Suprapubic skin (tissue), 4 donors: ENCODE measurements at regions not wholly inside any gene's neighbourhood (a gene's known extent, or its start where the extent isn't known, plus 50 kb on each side); places are given as distances from the start of the nearest gene placed in this dataset.

Source experiments
- EP300 ChIP-seq: sonication (generic); formaldehyde crosslinking; IDR thresholded peaks from one replicate; pipeline ENCODE4 v1.6.1; 2017; ENCODE audit warnings: antibody characterized with exemption
- POLR2A ChIP-seq, 2 donors: fragments of 450-650 bp; IDR thresholded peaks; one replicate each; pipeline ENCODE4 v1.6.1; 2017; ENCODE audit warnings: antibody characterized with exemption in 2 of 2, mild to moderate bottlenecking in 2 of 2, moderate library complexity in 2 of 2
- POLR2AphosphoS5 ChIP-seq, 3 donors: sonication (generic); formaldehyde crosslinking; IDR thresholded peaks; one replicate each; pipeline ENCODE4 v1.6.1; 2017; ENCODE audit warnings: antibody characterized with exemption in 3 of 3
- TF ChIP-seq, protein P1 (sequence below), 2 donors: fragments of 200-600 bp in 1 of 2; fragments of 450-650 bp in 1 of 2; sonication (generic) in 1 of 2; IDR thresholded peaks; one replicate each; pipeline ENCODE4 v1.5.1; 2016 to 2019; ENCODE audit warnings: antibody characterized with exemption in 2 of 2, mild to moderate bottlenecking in 1 of 2, moderate library complexity in 1 of 2

- TF ChIP-seq POLR2A (IDR thresholded peaks at IDR 0.05): no peak
- TF ChIP-seq, protein P1, sequence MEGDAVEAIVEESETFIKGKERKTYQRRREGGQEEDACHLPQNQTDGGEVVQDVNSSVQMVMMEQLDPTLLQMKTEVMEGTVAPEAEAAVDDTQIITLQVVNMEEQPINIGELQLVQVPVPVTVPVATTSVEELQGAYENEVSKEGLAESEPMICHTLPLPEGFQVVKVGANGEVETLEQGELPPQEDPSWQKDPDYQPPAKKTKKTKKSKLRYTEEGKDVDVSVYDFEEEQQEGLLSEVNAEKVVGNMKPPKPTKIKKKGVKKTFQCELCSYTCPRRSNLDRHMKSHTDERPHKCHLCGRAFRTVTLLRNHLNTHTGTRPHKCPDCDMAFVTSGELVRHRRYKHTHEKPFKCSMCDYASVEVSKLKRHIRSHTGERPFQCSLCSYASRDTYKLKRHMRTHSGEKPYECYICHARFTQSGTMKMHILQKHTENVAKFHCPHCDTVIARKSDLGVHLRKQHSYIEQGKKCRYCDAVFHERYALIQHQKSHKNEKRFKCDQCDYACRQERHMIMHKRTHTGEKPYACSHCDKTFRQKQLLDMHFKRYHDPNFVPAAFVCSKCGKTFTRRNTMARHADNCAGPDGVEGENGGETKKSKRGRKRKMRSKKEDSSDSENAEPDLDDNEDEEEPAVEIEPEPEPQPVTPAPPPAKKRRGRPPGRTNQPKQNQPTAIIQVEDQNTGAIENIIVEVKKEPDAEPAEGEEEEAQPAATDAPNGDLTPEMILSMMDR (IDR thresholded peaks at IDR 0.05): no peak
- TF ChIP-seq EP300: no peak
- no peak for TF ChIP-seq POLR2AphosphoS5 (IDR thresholded peaks at IDR 0.05)
Measured at GRCh38 chr9:18037981-18038380, 436.0 kb upstream of the ADAMTSL1 start.
